Fibroblast of skin of abdomen (primary cell): ENCODE measurements at regions not wholly inside any gene's neighbourhood (a gene's known extent, or its start where the extent isn't known, plus 50 kb on each side); places are given as distances from the start of the nearest gene placed in this dataset.
A peak's percentile ranks its signal among the peaks of the same experiment; 100 is the strongest.

ENCODE experiments used
- DNase-seq: peaks from one replicate; pipeline ENCODE4 v3.0.0-alpha.2; 2013

GRCh38 chr13:76795701-76796695 is 90.2 kb downstream of the KCTD12 start:
- DNase-seq, result no peak

- peak; percentile 81 for DNase-seq
Observed at GRCh38 chr13:76792731-76793347, 93.4 kb downstream of the KCTD12 start.

GRCh38 chr13:76790980-76791819 is 95.0 kb downstream of the KCTD12 start:
- peak; percentile 53 for DNase-seq

- peak; percentile 61 for DNase-seq
Observed at GRCh38 chr13:76790526-76790925, 95.7 kb downstream of the KCTD12 start.

- no peak for DNase-seq
Observed at GRCh38 chr13:76783798-76784197, 102.4 kb downstream of the KCTD12 start.

- peak; percentile 48 for DNase-seq
Observed at GRCh38 chr13:76778853-76779252, 107.4 kb downstream of the KCTD12 start.

- DNase-seq, result no peak
Observed at GRCh38 chr13:76777096-76777495, 109.1 kb downstream of the KCTD12 start.

GRCh38 chr13:76775088-76775740 is 111.0 kb downstream of the KCTD12 start:
- no peak for DNase-seq

GRCh38 chr13:76773448-76774094 is 112.6 kb downstream of the KCTD12 start:
- DNase-seq, result peak; percentile 26

- no peak for DNase-seq
Observed at GRCh38 chr13:76772241-76772640, 114.0 kb downstream of the KCTD12 start.

GRCh38 chr13:76769271-76769791 is 116.9 kb downstream of the KCTD12 start:
- peak; percentile 28 for DNase-seq

- DNase-seq, result no peak
Observed at GRCh38 chr13:76768384-76768783, 117.8 kb downstream of the KCTD12 start.

- DNase-seq, result no peak
Observed at GRCh38 chr13:76764916-76765315, 121.3 kb downstream of the KCTD12 start.

GRCh38 chr13:76764429-76764828 is 121.8 kb downstream of the KCTD12 start:
- no peak for DNase-seq

GRCh38 chr13:76762721-76763120 is 123.5 kb downstream of the KCTD12 start:
- no peak for DNase-seq

- no peak for DNase-seq
Observed at GRCh38 chr13:76759877-76760276, 126.3 kb downstream of the KCTD12 start.

- no peak for DNase-seq
Observed at GRCh38 chr13:76758738-76759137, 127.5 kb downstream of the KCTD12 start.

- no peak for DNase-seq
Observed at GRCh38 chr13:76758257-76758656, 127.9 kb downstream of the KCTD12 start.

GRCh38 chr13:76756451-76756850 is 129.8 kb downstream of the KCTD12 start:
- DNase-seq, result no peak

GRCh38 chr13:76754414-76754813 is 131.8 kb downstream of the KCTD12 start:
- DNase-seq, result peak; percentile 20

- DNase-seq, result no peak
Observed at GRCh38 chr13:76751278-76751677, 134.9 kb downstream of the KCTD12 start.

GRCh38 chr13:76750126-76750525 is 136.1 kb downstream of the KCTD12 start:
- DNase-seq, result no peak
